Mesenchymal stem cell (in vitro differentiated cells and primary cell): ENCODE measurements at regions not wholly inside any gene's neighbourhood (a gene's known extent, or its start where the extent isn't known, plus 50 kb on each side); places are given as distances from the start of the nearest gene placed in this dataset.
"Not testable (repeated sequence)": the region's sequence is repeated elsewhere in the genome, so short reads cannot be mapped to it uniquely, and the experiment has no call there.

Experiments used
- DNase-seq: peaks from one replicate; pipeline ENCODE4 v3.0.0-alpha.2; 2013
- H2AFZ ChIP-seq: one replicate; pipeline ENCODE4 v1.6.1; 2013; ENCODE audit warnings: low read depth, mild to moderate bottlenecking, control low read depth, inconsistent platforms, low read length, moderate library complexity
- H2AK5ac ChIP-seq: 2 replicates; pipeline ENCODE4 v1.6.1; 2013; ENCODE audit warnings: low read length, moderate library complexity, mild to moderate bottlenecking, inconsistent platforms; ENCODE audit not compliant: severe bottlenecking
- H2BK120ac ChIP-seq: one replicate; pipeline ENCODE4 v1.6.1; 2013; ENCODE audit warnings: low read depth, mild to moderate bottlenecking, inconsistent platforms, low read length, moderate library complexity
- H2BK12ac ChIP-seq, 2 experiments: one replicate each; pipeline ENCODE4 v1.6.1; 2013; ENCODE audit warnings: inconsistent platforms in 2 of 2, low read length in 2 of 2, mild to moderate bottlenecking in 2 of 2, moderate library complexity in 2 of 2, control low read depth in 1 of 2
- H2BK15ac ChIP-seq: one replicate; pipeline ENCODE4 v1.6.1; 2013; ENCODE audit warnings: mild to moderate bottlenecking, low read depth, inconsistent platforms; ENCODE audit not compliant: poor library complexity, severe bottlenecking
- H2BK5ac ChIP-seq: 2 replicates; pipeline ENCODE4 v1.6.1; 2013; ENCODE audit warnings: low read depth, mild to moderate bottlenecking, low read length, control low read depth, inconsistent platforms; ENCODE audit not compliant: poor library complexity, severe bottlenecking
- H3K14ac ChIP-seq, 2 experiments: one replicate each; pipeline ENCODE4 v1.6.1; 2013; ENCODE audit warnings: inconsistent platforms in 2 of 2, low read length in 2 of 2, control low read depth in 1 of 2, mild to moderate bottlenecking in 1 of 2, moderate library complexity in 1 of 2
- H3K18ac ChIP-seq, 2 experiments: one replicate each; pipeline ENCODE4 v1.6.1; 2013; ENCODE audit warnings: inconsistent platforms in 2 of 2, low read length in 2 of 2, control low read depth in 1 of 2, low read depth in 1 of 2, mild to moderate bottlenecking in 1 of 2
- H3K23ac ChIP-seq, 2 experiments: one replicate each; pipeline ENCODE4 v1.6.1; 2013; ENCODE audit warnings: inconsistent platforms in 2 of 2, low read length in 2 of 2, mild to moderate bottlenecking in 2 of 2, moderate library complexity in 2 of 2, control low read depth in 1 of 2
- H3K27ac ChIP-seq: 2 replicates; pipeline ENCODE4 v1.5.1; 2013; ENCODE audit warnings: mild to moderate bottlenecking, moderate library complexity, low read length, control low read depth, inconsistent platforms; ENCODE audit not compliant: poor library complexity, severe bottlenecking
- H3K27me3 ChIP-seq, 2 experiments: 2 replicates each; pipeline versions ENCODE4 v1.6.1 to v1.7.0; 2013; ENCODE audit warnings: low read length in 2 of 2, mild to moderate bottlenecking in 2 of 2, moderate library complexity in 2 of 2, control low read depth in 1 of 2, inconsistent platforms in 1 of 2; ENCODE audit not compliant: control insufficient read depth in 1 of 2, insufficient read depth in 1 of 2
- H3K36me3 ChIP-seq, 2 experiments: 2 replicates each; pipeline versions ENCODE4 v1.6.1 to v1.7.0; 2013; ENCODE audit warnings: low read length in 2 of 2, control low read depth in 1 of 2, inconsistent platforms in 1 of 2, low read depth in 1 of 2, mild to moderate bottlenecking in 1 of 2; ENCODE audit not compliant: insufficient read depth in 2 of 2, control insufficient read depth in 1 of 2
- H3K4ac ChIP-seq, 2 experiments: one replicate each; pipeline ENCODE4 v1.6.1; 2013; ENCODE audit warnings: inconsistent platforms in 2 of 2, low read length in 2 of 2, mild to moderate bottlenecking in 2 of 2, moderate library complexity in 2 of 2, control low read depth in 1 of 2, low read depth in 1 of 2
- H3K4me1 ChIP-seq: 2 replicates; pipeline ENCODE4 v1.6.1; 2013; ENCODE audit warnings: low read depth, low read length, control low read depth; ENCODE audit not compliant: control insufficient read depth, insufficient read depth
- H3K4me2 ChIP-seq: 2 replicates; pipeline ENCODE4 v1.6.1; 2013; ENCODE audit warnings: low read length, mild to moderate bottlenecking, inconsistent platforms; ENCODE audit not compliant: poor library complexity, severe bottlenecking
- H3K4me3 ChIP-seq, 2 experiments: 2 replicates each; pipeline versions ENCODE4 v1.5.1 to v1.7.0; 2013; ENCODE audit warnings: low read length in 2 of 2, mild to moderate bottlenecking in 2 of 2, control low read depth in 1 of 2, low read depth in 1 of 2; ENCODE audit not compliant: insufficient read depth in 1 of 2
- H3K79me1 ChIP-seq: replicated peaks from 2 replicates; pipeline ENCODE4 v1.6.1; 2013; ENCODE audit warnings: mild to moderate bottlenecking, control low read depth, low read length, inconsistent platforms; ENCODE audit not compliant: poor library complexity, severe bottlenecking
- H3K9ac ChIP-seq: 2 replicates; pipeline ENCODE4 v1.7.0; 2013; ENCODE audit warnings: mild to moderate bottlenecking, low read length, moderate library complexity
- H3K9me3 ChIP-seq: 2 replicates; pipeline ENCODE4 v1.7.0; 2013; ENCODE audit warnings: mild to moderate bottlenecking, low read length; ENCODE audit not compliant: control insufficient read depth
- H4K8ac ChIP-seq: one replicate; pipeline ENCODE4 v1.6.1; 2013; ENCODE audit warnings: inconsistent platforms, mild to moderate bottlenecking, low read length, moderate library complexity
- H4K91ac ChIP-seq: one replicate; pipeline ENCODE4 v1.6.1; 2013; ENCODE audit warnings: mild to moderate bottlenecking, low read length, inconsistent platforms
- WGBS: methylation state at CpG from one replicate; pipeline ENCODE4 v1.1.7; 2013; ENCODE audit warnings: mixed read lengths; 5-methylcytosine and 5-hydroxymethylcytosine counted together

GRCh38 chr10:117481011-117481410, 61.5 kb upstream of the EMX2 start:
- H2AFZ ChIP-seq, H3K14ac ChIP-seq, H4K91ac ChIP-seq, H3K4ac ChIP-seq, H3K18ac ChIP-seq, DNase-seq, H2BK120ac ChIP-seq, H4K8ac ChIP-seq, H3K23ac ChIP-seq, H3K9ac ChIP-seq, H2BK5ac ChIP-seq, H3K27ac ChIP-seq, H3K79me1 ChIP-seq, H2BK12ac ChIP-seq, H2AK5ac ChIP-seq, H2BK15ac ChIP-seq, H3K4me2 ChIP-seq, H3K4me1 ChIP-seq, H3K9me3 ChIP-seq, H3K4me3 ChIP-seq: not testable (repeated sequence)
- peaks cover 0 to 20% of the 10 kb centered on the region in 2 experiments for H3K36me3 ChIP-seq
- 66% methylated on average over 6 of the region's 6 CpGs for WGBS
- H3K27me3 ChIP-seq, result peaks cover 0 to 34% of the 10 kb centered on the region in 2 experiments

DNA sequence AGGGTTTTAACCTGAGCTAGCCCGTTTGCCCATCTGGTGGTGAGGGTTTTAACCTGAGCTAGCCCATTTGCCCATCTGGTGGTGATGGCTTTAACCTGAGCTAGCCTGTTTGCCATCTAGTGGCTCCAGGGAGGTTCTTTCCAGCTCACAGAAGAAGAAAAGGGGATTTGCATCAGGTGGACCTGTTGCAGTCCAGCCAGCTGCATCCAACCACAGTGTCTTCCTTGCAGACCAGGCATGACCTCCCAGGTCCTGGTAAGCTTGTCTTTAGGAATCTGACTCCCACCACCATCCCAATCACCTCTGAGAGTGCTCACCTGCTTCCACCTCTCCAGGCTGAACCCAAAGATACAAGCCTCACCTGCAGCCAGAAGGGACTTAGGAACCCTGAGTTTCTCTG, 62.4 kb upstream of the EMX2 start:
- H3K23ac ChIP-seq, result no peak overlapping the region

GRCh38 chr10:117477961-117478670, 64.4 kb upstream of the EMX2 start:
- Histone ChIP-seq H3K23ac (no peak overlapping the region), H3K9ac (peak overlapping the region; percentile 73), H4K91ac (no peak overlapping the region), H2AFZ (no peak overlapping the region), H3K79me1 (no peaks in the 10 kb centered on the region), H3K4me3 (no peak overlapping the region), H3K4me1 (peaks cover 5% of the 10 kb centered on the region), H3K14ac (no peak overlapping the region), H2BK120ac (no peak overlapping the region), H3K27me3 (peaks cover 0 to 12% of the 10 kb centered on the region in 2 experiments), H2AK5ac (no peak overlapping the region), H2BK15ac (no peak overlapping the region), H3K4me2 (no peak overlapping the region), H4K8ac (no peak overlapping the region), H3K9me3 (no peaks in the 10 kb centered on the region), H2BK12ac (no peak overlapping the region), H3K18ac (no peak overlapping the region), H2BK5ac (no peak overlapping the region), H3K36me3 (no peaks in the 10 kb centered on the region), H3K27ac (no peak overlapping the region), H3K4ac (no peak overlapping the region)
- DNase-seq, result peak; percentile 57
- WGBS, result 54% methylated on average over 5 of the region's 5 CpGs

More for the DNA sequence above, 62.4 kb upstream of the EMX2 start:
- H4K8ac ChIP-seq, result no peak overlapping the region
- no peak overlapping the region for H3K4me3 ChIP-seq
- H3K9ac ChIP-seq, result no peak overlapping the region
- peaks cover 0 to 14% of the 10 kb centered on the region in 2 experiments for H3K36me3 ChIP-seq
- no peak overlapping the region for H2BK15ac ChIP-seq
- H2AK5ac ChIP-seq, result no peak overlapping the region
- H3K4me2 ChIP-seq, result no peak overlapping the region
- no peaks in the 10 kb centered on the region for H3K79me1 ChIP-seq
- H3K27ac ChIP-seq, result no peak overlapping the region
- H3K27me3 ChIP-seq, result peaks cover 0 to 31% of the 10 kb centered on the region in 2 experiments
- H2BK5ac ChIP-seq, result no peak overlapping the region
- no peak overlapping the region for H3K18ac ChIP-seq
- no peak overlapping the region for H2AFZ ChIP-seq
- H3K4me1 ChIP-seq, result peaks cover 5% of the 10 kb centered on the region
- no peak for DNase-seq
- no peak overlapping the region for H3K14ac ChIP-seq
- H2BK120ac ChIP-seq, result no peak overlapping the region
- no peak overlapping the region for H3K4ac ChIP-seq
- 92% methylated on average over 1 of the region's 1 CpG for WGBS
- H4K91ac ChIP-seq, result no peak overlapping the region
- H2BK12ac ChIP-seq, result no peak overlapping the region
- H3K9me3 ChIP-seq, result no peaks in the 10 kb centered on the region

GRCh38 chr10:117477211-117477947, 65.2 kb upstream of the EMX2 start:
- no peak overlapping the region for H2AFZ ChIP-seq
- 75% methylated on average over 2 of the region's 2 CpGs for WGBS
- no peak overlapping the region for H2AK5ac ChIP-seq
- H3K79me1 ChIP-seq, result no peaks in the 10 kb centered on the region
- no peak overlapping the region for H3K14ac ChIP-seq
- H2BK12ac ChIP-seq, result no peak overlapping the region
- no peak overlapping the region for H2BK120ac ChIP-seq
- no peak overlapping the region for H3K18ac ChIP-seq
- H3K4ac ChIP-seq, result no peak overlapping the region
- H3K27ac ChIP-seq, result no peak overlapping the region
- H3K4me3 ChIP-seq, result peak overlapping the region in 1 of 2 experiments; percentile 32
- DNase-seq, result no peak
- no peak overlapping the region for H2BK5ac ChIP-seq
- H2BK15ac ChIP-seq, result no peak overlapping the region
- H3K9me3 ChIP-seq, result no peaks in the 10 kb centered on the region
- H3K36me3 ChIP-seq, result no peaks in the 10 kb centered on the region
- H3K27me3 ChIP-seq, result peaks cover 0 to 10% of the 10 kb centered on the region in 2 experiments
- peak overlapping the region; percentile 73 for H3K9ac ChIP-seq
- H3K4me1 ChIP-seq, result peaks cover 5% of the 10 kb centered on the region
- H3K23ac ChIP-seq, result no peak overlapping the region
- no peak overlapping the region for H4K91ac ChIP-seq
- H4K8ac ChIP-seq, result no peak overlapping the region
- H3K4me2 ChIP-seq, result no peak overlapping the region
